ENCODE measurements at regions not wholly inside any gene's neighbourhood (a gene's known extent, or its start where the extent isn't known, plus 50 kb on each side); places are given as distances from the start of the nearest gene placed in this dataset.

GRCh38 chr2:204170411-204170810 is 233.8 kb downstream of the ICOS start:
- no peak for TF ChIP-seq CTCF (IDR thresholded peaks at IDR 0.05; ENCODE audit: poor library complexity, severe bottlenecking)
- DNase-seq (ENCODE audit: low spot score) (no peak), ATAC-seq (ENCODE audit: low read depth) (no peak)
- Histone ChIP-seq H3K36me3 (ENCODE audit: low read depth) (no peaks in the 10 kb centered on the region), H3K4me1 (ENCODE audit: insufficient read depth, poor library complexity, severe bottlenecking) (no peaks in the 10 kb centered on the region), H3K27me3 (ENCODE audit: insufficient read depth, poor library complexity, severe bottlenecking) (peaks cover 3% of the 10 kb centered on the region), H3K27ac (ENCODE audit: poor library complexity, severe bottlenecking) (no peak overlapping the region), H3K9me3 (ENCODE audit: severe bottlenecking) (no peaks in the 10 kb centered on the region), H3K4me3 (ENCODE audit: severe bottlenecking) (no peak overlapping the region)

- no peak overlapping the region for H3K27ac ChIP-seq (ENCODE audit: poor library complexity, severe bottlenecking)
- H3K36me3 ChIP-seq (ENCODE audit: low read depth) = no peaks in the 10 kb centered on the region
- H3K4me1 ChIP-seq (ENCODE audit: insufficient read depth, poor library complexity, severe bottlenecking) = no peaks in the 10 kb centered on the region
- no peak for DNase-seq (ENCODE audit: low spot score)
- peaks cover 3% of the 10 kb centered on the region for H3K27me3 ChIP-seq (ENCODE audit: insufficient read depth, poor library complexity, severe bottlenecking)
- no peak for TF ChIP-seq CTCF (IDR thresholded peaks at IDR 0.05; ENCODE audit: poor library complexity, severe bottlenecking)
- ATAC-seq (ENCODE audit: low read depth) = no peak
- no peaks in the 10 kb centered on the region for H3K9me3 ChIP-seq (ENCODE audit: severe bottlenecking)
- no peak overlapping the region for H3K4me3 ChIP-seq (ENCODE audit: severe bottlenecking)
These were observed 235.0 kb downstream of the ICOS start for GRCh38 chr2:204171432-204172144.

- no peak for TF ChIP-seq CTCF (IDR thresholded peaks at IDR 0.05; ENCODE audit: poor library complexity, severe bottlenecking)
These were observed 235.6 kb downstream of the ICOS start for GRCh38 chr2:204172145-204172600.

GRCh38 chr2:204174034-204174433 is 237.5 kb downstream of the ICOS start:
- Histone ChIP-seq H3K27ac (ENCODE audit: poor library complexity, severe bottlenecking) (no peak overlapping the region), H3K4me3 (ENCODE audit: severe bottlenecking) (no peak overlapping the region), H3K4me1 (ENCODE audit: insufficient read depth, poor library complexity, severe bottlenecking) (no peaks in the 10 kb centered on the region), H3K9me3 (ENCODE audit: severe bottlenecking) (no peaks in the 10 kb centered on the region), H3K36me3 (ENCODE audit: low read depth) (no peaks in the 10 kb centered on the region), H3K27me3 (ENCODE audit: insufficient read depth, poor library complexity, severe bottlenecking) (peaks cover under 1% of the 10 kb centered on the region)
- DNase-seq (ENCODE audit: low spot score) (no peak), ATAC-seq (ENCODE audit: low read depth) (no peak)
- TF ChIP-seq CTCF (IDR thresholded peaks at IDR 0.05; ENCODE audit: poor library complexity, severe bottlenecking) = no peak

More at GRCh38 chr2:204172145-204172600, 235.6 kb downstream of the ICOS start:
- no peak overlapping the region for H3K27ac ChIP-seq (ENCODE audit: poor library complexity, severe bottlenecking)
- no peaks in the 10 kb centered on the region for H3K36me3 ChIP-seq (ENCODE audit: low read depth)
- no peaks in the 10 kb centered on the region for H3K4me1 ChIP-seq (ENCODE audit: insufficient read depth, poor library complexity, severe bottlenecking)
- no peak for DNase-seq (ENCODE audit: low spot score)
- no peaks in the 10 kb centered on the region for H3K9me3 ChIP-seq (ENCODE audit: severe bottlenecking)
- H3K27me3 ChIP-seq (ENCODE audit: insufficient read depth, poor library complexity, severe bottlenecking) = peaks cover 3% of the 10 kb centered on the region
- H3K4me3 ChIP-seq (ENCODE audit: severe bottlenecking) = no peak overlapping the region
- no peak for ATAC-seq (ENCODE audit: low read depth)

Data from RWPE2 (cell line).